GM19099 (cell line): ENCODE measurements at regions not wholly inside any gene's neighbourhood (a gene's known extent, or its start where the extent isn't known, plus 50 kb on each side); places are given as distances from the start of the nearest gene placed in this dataset.

Experiments used
- POLR2A ChIP-seq: IDR thresholded peaks from 3 replicates; pipeline ENCODE4 v1.6.1; 2011; ENCODE audit warnings: low read depth; ENCODE audit not compliant: insufficient read length; ENCODE audit errors: extremely low read depth

DNA sequence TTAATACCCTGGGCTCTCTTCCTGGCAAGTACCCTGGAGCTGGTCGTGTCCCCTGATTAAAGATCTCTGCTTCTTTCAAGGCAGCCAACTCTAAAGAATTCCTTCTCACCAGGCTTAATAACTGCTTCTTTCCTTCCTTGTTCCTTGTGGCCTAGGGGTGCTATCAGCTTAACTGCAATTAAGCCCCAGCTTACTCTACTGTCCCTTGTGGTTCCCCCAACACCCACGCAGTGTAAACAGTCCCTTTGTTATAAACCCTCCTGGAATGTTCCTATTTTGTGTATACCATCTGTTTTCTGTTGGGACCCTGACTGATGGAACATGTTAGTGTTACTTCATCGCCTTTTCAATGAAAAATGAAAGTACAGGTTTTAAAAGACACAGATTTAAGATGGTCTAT lies 126.4 kb upstream of the KIRREL3 start:
- no peak for TF ChIP-seq POLR2A

DNA sequence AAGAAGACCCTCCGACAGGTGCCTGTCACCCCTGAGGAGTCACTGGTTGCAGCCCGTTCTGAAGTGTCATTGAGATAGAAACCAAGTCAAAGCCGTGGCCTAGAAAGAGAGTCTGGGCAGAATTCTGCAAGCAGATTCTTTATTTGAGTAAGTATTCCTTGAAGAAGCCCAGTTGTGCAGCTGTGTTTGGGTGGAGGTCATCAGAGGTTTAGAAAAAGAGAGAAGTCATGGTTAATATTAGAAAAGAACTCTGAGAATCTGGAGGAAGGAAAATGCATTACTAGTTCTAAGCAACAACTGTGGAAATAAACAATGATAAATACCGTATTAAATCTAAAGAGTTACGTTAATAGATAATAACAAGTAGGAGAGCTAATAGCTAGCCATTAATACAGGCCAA lies 118.8 kb upstream of the KIRREL3 start:
- no peak for TF ChIP-seq POLR2A

DNA sequence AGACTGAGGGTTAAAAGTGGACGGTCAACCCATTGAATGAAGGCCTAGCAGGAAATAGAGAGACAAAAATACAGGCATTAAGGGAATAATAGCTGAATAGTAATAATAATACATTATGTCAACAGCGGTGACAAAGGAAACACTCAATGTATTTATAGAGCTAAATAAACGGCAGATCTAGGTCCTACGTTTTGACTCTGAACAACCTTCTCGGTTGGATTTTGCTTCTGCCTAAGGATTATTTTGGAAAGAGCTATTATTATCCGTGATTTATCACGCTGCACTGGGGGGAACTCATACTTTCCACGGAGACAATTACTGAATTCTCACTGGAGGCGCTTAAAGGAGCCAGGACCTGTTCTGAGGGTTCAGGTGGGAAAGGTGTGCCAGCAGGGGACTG lies 118.2 kb upstream of the KIRREL3 start:
- no peak for TF ChIP-seq POLR2A

DNA sequence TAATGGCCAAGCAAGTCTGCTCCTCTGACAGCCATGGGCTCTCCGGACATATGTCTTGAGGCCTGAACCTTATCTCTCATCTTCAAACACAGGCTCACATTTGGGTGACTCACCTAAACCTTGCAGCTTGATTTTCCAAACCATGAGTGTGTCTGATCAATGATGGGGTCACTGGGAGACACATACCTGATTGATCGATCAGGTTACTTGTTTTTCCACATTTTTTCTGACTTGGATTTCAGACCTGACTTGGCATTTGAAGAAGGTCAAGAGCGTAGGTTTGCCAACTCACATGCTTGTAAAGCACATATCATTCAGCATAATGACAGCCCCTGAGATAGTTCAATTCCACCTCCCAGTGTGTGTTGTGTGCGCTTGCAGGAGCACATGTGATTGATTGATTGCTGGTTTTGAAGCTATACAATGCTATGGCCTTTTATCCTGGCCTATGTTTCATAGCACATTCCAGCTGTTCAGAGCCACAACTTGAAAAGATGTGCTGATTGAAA lies 116.7 kb upstream of the KIRREL3 start:
- no peak for TF ChIP-seq POLR2A

DNA sequence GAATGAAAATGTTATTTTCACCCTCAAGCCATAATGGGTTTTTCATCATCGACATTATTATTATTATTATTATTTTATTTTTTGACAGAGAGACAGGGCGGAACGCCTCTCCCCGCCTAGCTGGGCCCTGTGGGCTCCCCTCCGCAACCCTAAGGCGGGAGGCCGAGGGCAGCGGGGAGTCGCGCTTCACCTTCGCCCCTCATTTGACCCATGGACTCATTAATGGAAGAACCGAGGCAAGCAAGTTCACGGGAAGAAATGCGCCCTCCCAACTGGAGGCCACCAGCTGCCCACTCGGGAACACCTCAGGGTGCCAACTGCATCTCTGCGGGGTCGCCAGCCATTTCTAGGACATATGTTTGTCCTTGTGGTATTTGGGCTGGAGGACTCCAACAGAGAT lies 115.3 kb upstream of the KIRREL3 start:
- no peak for TF ChIP-seq POLR2A

DNA sequence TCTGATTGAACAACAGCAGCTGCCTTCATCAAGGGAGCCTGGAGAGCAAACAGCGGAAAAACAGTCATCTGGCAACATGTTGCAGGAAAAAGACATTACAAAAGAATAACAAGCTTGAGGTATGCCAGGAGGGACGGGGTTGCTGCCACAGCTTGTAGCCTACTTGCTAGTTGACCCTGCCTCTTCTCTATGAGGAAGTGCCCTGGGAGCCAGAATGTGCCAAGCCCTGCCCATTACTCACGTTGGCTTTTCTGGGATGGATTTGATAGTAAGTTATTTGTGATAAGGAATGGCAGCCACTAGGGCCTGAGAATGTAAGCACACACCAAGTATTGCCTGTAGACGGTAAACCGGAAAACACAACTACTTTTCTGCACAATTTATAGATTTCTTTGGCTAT lies 113.5 kb upstream of the KIRREL3 start:
- no peak for TF ChIP-seq POLR2A

DNA sequence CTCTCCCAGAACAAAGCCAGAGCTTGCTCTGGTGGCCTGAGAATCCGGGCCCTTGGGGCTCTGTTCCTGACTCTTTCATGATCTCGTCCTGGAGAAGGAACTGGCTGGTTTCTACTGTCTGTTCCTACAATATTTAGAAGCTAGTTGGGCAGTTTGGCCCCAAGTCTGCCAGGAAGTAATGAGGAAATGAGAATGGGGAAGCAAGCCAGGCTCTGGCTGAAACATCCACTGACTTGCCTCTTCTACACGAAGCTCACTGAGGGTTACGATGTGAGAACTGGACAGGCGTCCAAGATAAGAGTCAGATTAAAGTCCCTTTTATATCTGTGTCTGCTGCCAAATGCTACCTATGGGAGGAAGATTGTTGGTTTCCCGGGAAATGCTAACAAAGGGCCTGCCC lies 110.0 kb upstream of the KIRREL3 start:
- TF ChIP-seq POLR2A: no peak

DNA sequence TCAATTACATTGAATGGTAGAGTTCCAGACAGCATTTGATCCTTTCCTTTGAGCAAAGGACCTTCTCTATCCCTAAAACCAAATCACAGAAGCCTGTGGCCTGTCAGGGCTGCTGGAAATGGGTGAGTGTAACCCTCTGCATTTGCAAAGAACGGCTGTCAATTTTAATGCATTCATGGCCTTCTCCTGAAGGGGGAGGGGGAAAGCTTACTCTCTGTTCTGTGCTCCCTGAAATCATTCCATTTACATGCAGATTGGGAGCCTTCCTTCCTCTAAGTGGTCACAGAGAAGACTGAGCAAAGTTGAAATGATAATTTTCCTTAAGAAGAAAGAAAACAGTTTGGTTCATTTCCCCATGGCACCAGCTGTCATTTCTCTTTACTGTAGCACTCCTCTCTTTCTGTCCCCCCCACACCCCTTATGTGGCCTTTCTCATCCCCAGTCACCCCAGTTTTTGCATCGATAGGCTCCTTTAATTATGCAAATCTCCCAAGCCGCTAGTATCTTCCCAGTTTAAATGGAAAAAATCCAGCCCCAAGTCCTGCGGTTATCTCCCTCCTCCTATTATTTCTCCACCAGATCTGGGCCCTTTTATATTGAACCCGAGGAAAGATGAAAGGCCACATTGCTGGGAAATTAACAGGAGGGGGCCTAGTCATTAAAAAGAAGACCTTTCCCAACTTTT lies 109.4 kb upstream of the KIRREL3 start:
- no peak for TF ChIP-seq POLR2A

DNA sequence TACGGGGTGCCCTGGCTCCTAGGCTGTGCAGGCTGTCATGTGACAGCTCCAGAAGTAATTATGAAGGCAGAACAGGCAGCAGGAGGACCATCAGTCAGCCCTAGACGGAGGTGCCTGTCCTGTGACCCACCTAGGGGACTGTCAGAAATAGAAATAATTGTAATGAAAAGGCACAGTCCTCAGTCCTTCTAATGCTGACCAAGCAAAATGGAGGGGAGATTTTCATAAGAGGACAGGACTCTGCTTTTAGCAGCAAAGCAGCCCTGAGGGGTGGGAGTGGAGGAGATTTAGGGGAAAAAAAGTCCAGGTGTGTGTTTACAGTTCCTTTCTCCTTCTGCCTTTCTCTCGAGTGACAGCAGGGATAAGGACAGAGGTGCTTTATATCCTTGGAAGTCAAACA lies 108.3 kb upstream of the KIRREL3 start:
- TF ChIP-seq POLR2A: no peak

DNA sequence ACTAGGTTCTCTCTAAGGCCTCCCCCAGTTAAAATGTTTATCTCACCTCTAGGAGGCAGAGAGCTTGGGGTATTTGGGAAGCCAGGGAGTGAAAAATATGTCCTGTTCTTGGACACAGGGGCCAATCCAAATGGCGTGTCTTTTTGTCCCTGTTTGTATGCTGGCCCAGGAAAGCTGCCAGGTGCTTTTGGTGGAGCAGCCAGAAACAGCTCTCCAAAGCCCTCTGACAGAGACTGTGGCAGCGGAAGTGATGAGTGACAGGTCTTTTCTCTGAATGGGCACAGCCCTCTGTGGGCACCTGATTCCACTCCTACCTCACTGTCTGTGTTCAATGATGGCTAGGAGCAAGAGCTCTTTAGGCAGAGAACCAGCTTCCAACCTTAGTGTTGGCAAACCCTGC lies 106.4 kb upstream of the KIRREL3 start:
- TF ChIP-seq POLR2A: no peak

DNA sequence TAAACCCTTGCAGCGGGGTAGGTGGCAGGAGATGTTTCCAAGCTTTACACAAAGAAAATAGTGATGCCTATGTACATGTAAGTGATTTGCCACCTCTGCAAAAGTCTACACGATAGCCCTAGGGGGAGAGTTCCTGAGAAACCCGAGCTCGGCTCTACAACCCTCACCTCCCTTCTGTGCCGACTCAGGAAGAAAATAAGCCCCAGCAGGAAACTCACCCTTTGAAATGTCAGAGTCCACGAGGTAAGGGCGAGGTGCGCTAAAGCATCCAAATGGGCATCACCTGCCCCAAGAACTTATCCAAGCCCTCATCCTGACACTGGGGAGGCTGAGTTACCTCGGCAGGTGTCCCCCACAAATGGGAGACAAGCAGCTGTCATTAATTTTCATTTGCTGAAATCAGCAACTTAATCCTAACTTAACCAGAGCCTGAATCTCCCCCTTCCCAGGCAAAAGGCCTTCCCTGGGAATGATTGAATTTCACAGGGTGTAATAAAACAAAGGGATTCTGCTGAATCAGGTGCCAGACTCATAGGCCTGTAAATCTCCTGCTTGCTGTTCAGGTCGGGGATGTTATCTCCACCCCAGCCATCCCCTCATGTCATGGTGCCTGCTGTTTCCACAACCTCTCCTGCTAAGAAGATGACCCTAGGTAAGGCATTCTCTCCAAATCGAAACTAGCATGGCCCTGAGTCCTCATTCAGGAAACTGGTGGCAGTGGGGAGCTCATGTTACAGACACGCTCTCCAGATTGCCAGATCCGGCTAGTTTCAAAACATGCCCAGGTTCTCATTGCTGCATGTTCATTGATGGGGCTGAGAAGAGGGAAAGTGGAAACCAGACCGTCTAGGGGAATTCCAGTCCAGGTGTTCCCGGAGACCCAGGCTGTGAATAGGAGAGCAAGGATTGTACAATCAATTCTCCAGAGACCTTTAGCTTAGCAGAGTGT lies 105.3 kb upstream of the KIRREL3 start:
- no peak for TF ChIP-seq POLR2A

DNA sequence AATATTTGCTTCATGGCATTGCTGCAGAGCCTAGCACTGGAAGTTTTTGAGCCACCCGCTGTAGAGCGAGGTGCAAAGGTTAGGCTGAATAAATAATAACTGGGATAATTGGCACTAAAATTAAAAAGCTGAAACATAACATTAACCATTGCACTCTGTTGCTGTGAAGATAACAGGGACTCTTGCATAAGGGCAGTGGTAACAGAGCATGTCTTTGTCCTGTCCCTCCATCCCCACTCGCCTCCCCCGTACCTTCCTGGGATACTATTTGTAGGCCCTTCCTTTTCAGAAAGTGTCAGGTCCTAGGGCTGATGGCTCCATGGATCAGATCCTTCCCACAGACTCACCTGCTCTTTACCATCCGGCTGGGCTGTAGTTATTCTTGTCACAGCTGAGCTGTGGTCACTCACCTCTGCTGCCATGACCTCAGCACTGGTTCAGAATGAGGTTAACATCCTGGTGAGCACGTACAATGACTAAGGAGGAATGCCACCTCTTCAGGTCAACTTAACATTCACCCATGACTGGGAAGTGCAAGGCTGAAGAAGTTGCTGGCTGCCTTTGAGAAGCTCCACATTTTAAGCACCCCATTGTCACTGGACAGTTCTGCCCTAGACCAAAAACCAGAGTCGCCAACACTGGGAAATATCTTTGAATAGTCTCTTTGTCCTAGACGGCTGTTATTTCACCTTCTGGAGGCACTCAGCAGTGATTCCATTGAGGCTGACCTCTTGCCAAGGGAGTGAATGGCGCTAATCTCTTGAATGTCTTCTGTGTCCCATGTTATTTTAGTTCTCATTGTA lies 103.2 kb upstream of the KIRREL3 start:
- no peak for TF ChIP-seq POLR2A

DNA sequence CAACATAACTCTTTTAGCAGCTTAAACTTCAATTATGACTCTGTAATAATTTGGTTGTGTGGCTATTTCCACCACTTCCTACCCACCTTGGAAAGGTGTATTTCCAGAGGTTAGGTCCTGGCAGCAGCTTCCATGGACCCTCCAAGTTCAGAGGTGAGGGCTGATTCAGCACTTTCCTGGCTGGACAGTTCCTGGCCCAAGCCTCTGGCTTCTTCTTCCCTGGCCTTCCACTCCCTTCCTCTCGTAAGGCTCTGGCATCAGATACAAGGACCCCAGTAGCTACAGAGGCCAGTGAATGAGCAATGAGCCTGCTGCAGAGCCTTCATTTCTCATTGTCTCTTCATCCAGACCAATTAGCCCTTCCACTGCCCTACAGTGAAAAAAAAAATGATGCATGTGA lies 98.1 kb upstream of the KIRREL3 start:
- TF ChIP-seq POLR2A: no peak

DNA sequence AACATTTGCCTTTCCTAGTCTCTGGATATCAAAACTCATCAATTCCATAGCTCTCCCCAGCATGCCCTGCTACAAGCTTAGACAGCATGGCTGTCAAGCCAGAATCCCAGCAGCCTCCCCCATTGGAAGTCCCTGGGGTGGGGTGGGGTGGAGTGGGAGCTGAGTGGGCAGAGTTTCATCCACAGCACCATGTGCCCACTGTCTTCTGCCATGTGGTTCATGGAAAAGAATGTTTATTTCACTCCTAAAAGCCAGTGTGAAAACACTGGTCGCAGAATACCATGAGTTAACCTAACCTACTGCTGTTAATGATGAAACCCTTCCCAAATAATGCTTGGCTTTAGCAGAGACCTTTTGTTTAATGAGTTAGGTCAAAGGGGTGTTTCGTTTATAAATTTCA lies 80.2 kb upstream of the KIRREL3 start:
- no peak for TF ChIP-seq POLR2A

DNA sequence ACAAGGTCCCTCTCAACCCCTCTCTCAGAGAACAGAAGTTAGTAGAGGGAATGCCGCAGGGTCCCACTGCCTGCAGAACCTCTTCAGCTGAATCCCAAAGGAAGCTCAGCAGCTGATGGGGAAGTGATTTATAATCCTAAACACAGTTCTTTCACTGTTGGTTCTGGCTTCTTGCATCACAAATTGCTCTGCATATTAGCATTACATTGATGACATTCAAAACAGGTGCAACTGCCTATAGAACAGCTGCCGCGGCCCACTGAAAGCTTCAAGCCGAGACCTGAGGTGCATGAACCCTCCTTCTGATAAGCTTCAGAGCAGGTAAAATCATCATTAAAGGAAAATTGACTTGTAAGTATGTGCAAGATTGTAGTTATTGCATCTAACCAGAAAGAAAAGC lies 75.2 kb upstream of the KIRREL3 start:
- no peak for TF ChIP-seq POLR2A
